SK-N-SH treated with all-trans-retinoic acid at 6 μM for 48 hours (cell line): ENCODE measurements at regions not wholly inside any gene's neighbourhood (a gene's known extent, or its start where the extent isn't known, plus 50 kb on each side); places are given as distances from the start of the nearest gene placed in this dataset.

Source experiments
- ATAC-seq: fragments of 200-7000 bp; cut with Tn5 transposase; 3 replicates; pipeline ENCODE4 v1.9.1; 2020; ENCODE audit warnings: mild to moderate bottlenecking, moderate library complexity
- ARNTL ChIP-seq: fragments of 450-650 bp; formaldehyde crosslinking; IDR thresholded peaks from 2 replicates; pipeline ENCODE4 v1.5.0; 2020; ENCODE audit warnings: low read depth, mild to moderate bottlenecking, moderate library complexity, borderline replicate concordance
- BACH2 ChIP-seq: fragments of 250-450 bp; sonication (Bioruptor Pico); IDR thresholded peaks from 2 replicates; pipeline ENCODE4 v1.9.0; 2021; ENCODE audit warnings: mild to moderate bottlenecking, borderline replicate concordance
- CREB5 ChIP-seq: fragments of 250-450 bp; sonication (Bioruptor Pico); IDR thresholded peaks from 2 replicates; pipeline ENCODE4 v1.5.1; 2020; ENCODE audit warnings: low read depth, mild to moderate bottlenecking, moderate library complexity
- CSDC2 ChIP-seq: fragments of 250-450 bp; sonication (Bioruptor Pico); IDR thresholded peaks from 2 replicates; pipeline ENCODE4 v1.5.0; 2020; ENCODE audit warnings: mild to moderate bottlenecking, moderate library complexity
- CSRNP3 ChIP-seq: fragments of 250-450 bp; sonication (Bioruptor Pico); IDR thresholded peaks from 2 replicates; pipeline ENCODE4 v1.5.1; 2021; ENCODE audit warnings: mild to moderate bottlenecking, moderate library complexity
- GLIS3 ChIP-seq: fragments of 250-450 bp; sonication (Bioruptor Pico); IDR thresholded peaks from 2 replicates; pipeline ENCODE4 v1.5.0; 2020; ENCODE audit warnings: mild to moderate bottlenecking, moderate library complexity
- ISL1 ChIP-seq: fragments of 250-450 bp; sonication (Bioruptor Pico); IDR thresholded peaks from 2 replicates; pipeline ENCODE4 v2.1.2; 2022; ENCODE audit warnings: mild to moderate bottlenecking, moderate library complexity
- OSR1 ChIP-seq: fragments of 250-450 bp; sonication (Bioruptor Pico); IDR thresholded peaks from 2 replicates; pipeline ENCODE4 v1.8.0; 2022; ENCODE audit warnings: moderate library complexity, mild to moderate bottlenecking, inconsistent platforms
- PATZ1 ChIP-seq: fragments of 250-450 bp; sonication (Bioruptor Pico); IDR thresholded peaks from 2 replicates; pipeline ENCODE4 v1.8.0; 2020; ENCODE audit warnings: mild to moderate bottlenecking, moderate library complexity, borderline replicate concordance
- POU6F1 ChIP-seq: fragments of 250-450 bp; sonication (Bioruptor Pico); IDR thresholded peaks from 2 replicates; pipeline ENCODE4 v1.8.0; 2021; ENCODE audit warnings: low read depth, mild to moderate bottlenecking, moderate library complexity, borderline replicate concordance
- PPARA ChIP-seq: fragments of 250-450 bp; sonication (Bioruptor Pico); IDR thresholded peaks from 2 replicates; pipeline ENCODE4 v1.5.0; 2020; ENCODE audit warnings: mild to moderate bottlenecking, borderline replicate concordance
- RARB ChIP-seq: fragments of 250-450 bp; sonication (Bioruptor Pico); IDR thresholded peaks from 2 replicates; pipeline ENCODE4 v1.8.0; 2021; ENCODE audit warnings: mild to moderate bottlenecking, moderate library complexity
- SNAI2 ChIP-seq: fragments of 250-450 bp; sonication (Bioruptor Pico); IDR thresholded peaks from 2 replicates; pipeline ENCODE4 v1.5.0; 2020; ENCODE audit warnings: mild to moderate bottlenecking, moderate library complexity
- TOX ChIP-seq: fragments of 250-450 bp; sonication (Bioruptor Pico); IDR thresholded peaks from 2 replicates; pipeline ENCODE4 v1.8.0; 2021; ENCODE audit warnings: mild to moderate bottlenecking, moderate library complexity, borderline replicate concordance
- TSHZ2 ChIP-seq: fragments of 250-450 bp; sonication (Bioruptor Pico); IDR thresholded peaks from 2 replicates; pipeline ENCODE4 v1.5.0; 2020; ENCODE audit warnings: mild to moderate bottlenecking, moderate library complexity
- ZC3H10 ChIP-seq: fragments of 250-450 bp; sonication (Bioruptor Pico); IDR thresholded peaks from 2 replicates; pipeline ENCODE4 v1.5.1; 2021; ENCODE audit warnings: mild to moderate bottlenecking, moderate library complexity
- ZFP3 ChIP-seq: fragments of 250-450 bp; sonication (Bioruptor Pico); IDR thresholded peaks from 2 replicates; pipeline ENCODE4 v1.5.0; 2020; ENCODE audit warnings: mild to moderate bottlenecking, moderate library complexity
- ZNF565 ChIP-seq: fragments of 450-650 bp; formaldehyde crosslinking; conservative IDR thresholded peaks from 2 replicates; pipeline ENCODE4 v1.5.0; 2020; ENCODE audit warnings: low read depth, mild to moderate bottlenecking, moderate library complexity
- ZNF70 ChIP-seq: fragments of 450-650 bp; formaldehyde crosslinking; IDR thresholded peaks from 2 replicates; pipeline ENCODE4 v1.5.0; 2020; ENCODE audit warnings: mild to moderate bottlenecking, moderate library complexity
- ZNF8 ChIP-seq: fragments of 450-650 bp; formaldehyde crosslinking; IDR thresholded peaks from 2 replicates; pipeline ENCODE4 v1.5.0; 2020; ENCODE audit warnings: mild to moderate bottlenecking, moderate library complexity

GRCh38 chr18:67217551-67218166, 298.9 kb downstream of the DSEL start:
- TF ChIP-seq GLIS3 (CRISPR knock-in tag) (no peak), POU6F1 (CRISPR knock-in tag) (no peak), BACH2 (no peak), ZNF8 (CRISPR knock-in tag) (no peak), CSDC2 (CRISPR knock-in tag) (no peak), ISL1 (no peak), PPARA (CRISPR knock-in tag) (no peak), OSR1 (no peak), ZNF70 (no peak), PATZ1 (CRISPR knock-in tag) (no peak), TSHZ2 (no peak), ZNF565 (no peak), ARNTL (no peak), ZFP3 (CRISPR knock-in tag) (no peak), ZC3H10 (CRISPR knock-in tag) (no peak), RARB (no peak)
- TF ChIP-seq, all 23 proteins: peak for 0
- ATAC-seq = peak; percentile 89

GRCh38 chr18:67216846-67217245, 299.7 kb downstream of the DSEL start:
- ATAC-seq = peak; percentile 54; the same call in 2 of the 3 replicates
- TF ChIP-seq SNAI2 = no peak
- no peak for TF ChIP-seq CREB5
- no peak for TF ChIP-seq BACH2
- no peak for TF ChIP-seq RARB
- TF ChIP-seq ZNF70 = no peak
- no peak for TF ChIP-seq ARNTL
- TF ChIP-seq GLIS3 (CRISPR knock-in tag) = no peak
- TF ChIP-seq PPARA (CRISPR knock-in tag) = no peak
- no peak for TF ChIP-seq ZFP3 (CRISPR knock-in tag)
- TF ChIP-seq ZNF565 = no peak
- no peak for TF ChIP-seq ISL1

- TF ChIP-seq CSRNP3 (CRISPR knock-in tag) (no peak), ZNF70 (no peak)
- no peak for ATAC-seq
Measured at GRCh38 chr18:67215686-67216085, 300.8 kb downstream of the DSEL start.

GRCh38 chr18:67211646-67212045, 304.9 kb downstream of the DSEL start:
- peak; percentile 40; the same call in 2 of the 3 replicates for ATAC-seq
- no peak for TF ChIP-seq PPARA (CRISPR knock-in tag)
- TF ChIP-seq ZNF8 (CRISPR knock-in tag) = no peak
- TF ChIP-seq SNAI2 = no peak
- TF ChIP-seq BACH2 = no peak
- no peak for TF ChIP-seq OSR1
- TF ChIP-seq GLIS3 (CRISPR knock-in tag) = no peak
- TF ChIP-seq PATZ1 (CRISPR knock-in tag) = no peak
- no peak for TF ChIP-seq TOX
- TF ChIP-seq CREB5 = no peak
- no peak for TF ChIP-seq TSHZ2
